SIG-M5 treated with dmso at 0.1 percent for 504 hours (cell line): ENCODE measurements at regions not wholly inside any gene's neighbourhood (a gene's known extent, or its start where the extent isn't known, plus 50 kb on each side); places are given as distances from the start of the nearest gene placed in this dataset.

ENCODE experiments used
- DNase-seq: peaks from one replicate; lab custom pipeline; 2025; ENCODE audit not compliant: unreplicated experiment; lab: John Stamatoyannopoulos, UW

DNA sequence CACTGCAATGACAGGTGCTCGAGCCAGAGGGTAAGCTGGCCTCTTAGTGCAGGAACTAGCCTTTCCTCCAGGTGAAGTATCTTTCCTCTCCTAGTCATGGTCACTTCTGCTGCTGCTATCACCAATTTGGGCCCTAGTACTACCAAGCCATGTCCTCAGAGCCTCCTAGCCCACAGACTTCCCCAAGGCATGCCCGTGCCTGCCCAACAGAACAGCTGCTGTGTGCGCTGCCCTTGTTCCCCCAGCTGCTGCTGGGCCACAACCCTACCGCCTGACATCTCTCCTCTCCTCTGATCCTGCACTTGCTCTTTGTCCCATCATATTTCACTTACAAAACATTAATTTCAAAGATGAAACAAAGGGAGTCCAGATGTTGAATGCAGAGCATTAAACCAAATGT is 168.5 kb upstream of the FREM2 start:
- no peak for DNase-seq

DNA sequence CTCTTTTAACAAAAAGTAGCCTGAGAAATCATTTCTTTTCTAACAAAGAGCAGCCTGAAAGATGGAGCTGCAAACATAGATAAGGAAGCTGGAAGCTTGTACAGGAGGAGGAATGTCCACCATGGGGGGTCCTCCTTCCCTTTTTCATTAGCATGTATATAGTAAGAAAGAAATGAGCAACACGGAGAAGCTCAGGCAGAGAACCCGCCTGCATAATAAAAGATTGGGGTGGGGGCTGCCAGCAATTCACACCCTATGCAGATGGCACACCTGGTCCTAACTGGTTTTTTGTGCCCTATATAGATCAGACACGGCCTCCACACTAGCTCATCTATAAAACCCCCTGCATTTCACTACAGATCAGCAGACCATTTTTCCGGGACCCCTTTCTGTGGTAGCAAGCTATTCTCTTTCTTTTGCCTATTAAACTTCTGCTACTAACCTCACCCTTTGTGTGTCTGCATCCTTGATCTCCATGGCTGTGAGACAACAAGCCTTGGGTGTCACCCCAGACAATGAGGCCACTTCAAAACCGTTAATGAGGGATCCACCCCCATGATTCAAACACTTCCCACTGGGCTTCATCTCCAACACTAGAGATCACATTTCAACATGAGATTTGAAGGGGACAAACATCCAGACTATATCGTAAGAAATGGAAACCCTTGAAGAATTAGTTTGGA is 167.5 kb upstream of the FREM2 start:
- no peak for DNase-seq

DNA sequence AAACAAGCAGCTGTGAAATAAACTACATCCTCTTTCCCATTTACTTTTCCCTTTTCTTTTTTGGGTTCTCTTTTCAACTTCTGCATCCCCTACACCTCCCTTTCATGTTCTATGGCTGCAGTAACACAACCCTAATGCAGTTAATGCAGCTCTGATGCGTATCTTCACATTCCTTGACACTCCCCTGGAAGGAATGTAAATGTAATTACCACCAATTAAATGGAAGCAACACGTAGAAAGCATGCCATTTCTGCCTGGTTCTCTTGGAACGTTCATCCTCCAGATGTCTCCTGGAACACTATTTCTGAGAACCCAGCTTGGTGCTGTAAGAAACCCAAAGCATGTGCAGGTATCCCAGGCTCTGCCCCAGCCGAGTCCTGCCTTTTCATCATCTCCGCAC is 166.8 kb upstream of the FREM2 start:
- DNase-seq = no peak

DNA sequence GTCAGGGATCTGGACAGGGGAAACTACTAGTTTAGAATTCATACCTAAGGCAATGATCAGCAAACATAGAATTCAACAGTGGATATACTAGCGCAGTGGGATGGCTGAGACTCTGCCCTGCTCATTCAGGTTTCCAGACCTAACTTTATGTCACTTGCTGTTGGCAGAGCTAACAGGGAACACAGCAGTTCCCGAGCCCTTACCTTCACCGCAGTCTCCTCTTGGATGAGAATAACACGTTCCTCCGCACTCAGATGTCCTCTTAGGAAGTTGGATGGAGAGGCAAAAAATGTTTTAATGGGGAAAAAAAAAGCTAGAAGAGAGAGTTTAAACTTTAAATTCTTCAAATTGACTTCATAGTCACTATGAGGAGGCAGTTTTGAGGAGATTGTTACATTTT is 159.7 kb upstream of the FREM2 start:
- DNase-seq = no peak

DNA sequence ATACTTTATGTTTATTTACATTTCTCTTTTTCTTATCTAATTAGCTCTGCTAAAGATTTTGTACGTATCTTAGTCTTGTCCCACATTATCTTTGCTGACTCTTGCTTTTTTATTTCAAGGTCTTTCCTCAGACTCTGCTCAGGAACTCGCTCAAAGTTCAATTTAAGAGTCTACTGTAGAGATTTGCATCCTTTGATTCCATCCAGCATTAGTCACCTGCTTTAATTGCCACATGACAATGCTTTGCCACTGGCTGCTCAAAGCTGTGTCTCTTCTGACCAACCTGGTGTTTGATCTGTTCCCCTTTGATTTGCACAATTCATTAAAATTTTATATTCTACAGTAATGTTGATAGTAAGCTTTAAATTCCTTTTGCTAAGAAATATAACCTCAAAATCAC is 157.9 kb upstream of the FREM2 start:
- DNase-seq = no peak

DNA sequence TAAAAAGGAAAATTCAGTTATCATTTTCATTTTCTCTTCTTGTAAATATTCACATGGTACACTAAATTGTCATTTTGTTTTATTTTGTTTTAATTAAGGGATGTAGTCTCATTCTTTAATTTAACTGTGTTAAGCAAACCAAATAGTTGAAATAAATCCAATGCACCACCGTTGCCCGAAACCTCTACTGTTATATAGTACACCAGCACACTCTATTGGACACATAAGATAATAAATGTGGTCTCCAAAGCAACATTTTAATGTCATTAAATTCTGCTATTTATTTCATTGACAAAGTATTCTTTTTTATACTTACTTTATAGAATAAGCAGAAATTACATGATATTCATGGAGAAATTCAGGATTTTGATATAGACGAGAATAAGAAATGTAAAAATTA is 156.4 kb upstream of the FREM2 start:
- peak; percentile 1 for DNase-seq

DNA sequence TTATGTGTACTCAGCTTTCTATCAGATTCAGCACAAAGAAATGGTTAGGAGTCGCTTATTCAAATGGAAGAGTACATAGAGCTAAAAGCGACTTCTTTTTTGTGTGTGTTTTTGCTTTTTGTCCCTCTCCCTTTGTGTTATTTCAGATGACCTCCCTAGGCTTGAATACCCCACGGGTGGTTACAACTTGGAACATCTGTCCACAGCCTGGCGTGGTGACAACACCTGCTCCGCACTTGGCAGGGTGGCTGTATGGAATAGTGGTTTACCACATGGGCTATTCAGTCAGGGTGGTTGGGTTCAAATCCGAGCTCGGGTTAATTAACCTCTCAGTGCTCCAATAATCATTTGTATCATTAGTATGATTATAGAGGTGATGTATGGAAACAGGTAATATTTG is 151.6 kb upstream of the FREM2 start:
- DNase-seq = no peak

DNA sequence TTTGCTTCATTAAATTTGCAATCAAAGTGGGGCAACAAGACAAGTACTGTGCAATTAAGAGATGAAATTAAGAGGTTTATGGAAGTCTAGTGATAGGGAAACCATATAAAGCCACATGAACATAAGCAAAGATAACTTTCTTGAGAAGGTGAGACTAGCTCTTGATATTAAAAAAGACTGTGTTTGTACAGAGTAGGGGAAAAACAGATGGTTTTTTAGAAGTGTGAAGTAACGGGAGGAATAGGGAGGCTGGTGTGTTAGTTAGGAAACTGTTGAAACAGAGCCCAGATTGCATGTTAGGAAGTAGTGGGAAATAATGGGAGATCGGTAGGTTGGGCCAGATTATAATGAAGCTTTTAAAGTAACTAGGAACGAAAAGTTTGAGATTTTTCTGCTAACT is 149.8 kb upstream of the FREM2 start:
- no peak for DNase-seq

DNA sequence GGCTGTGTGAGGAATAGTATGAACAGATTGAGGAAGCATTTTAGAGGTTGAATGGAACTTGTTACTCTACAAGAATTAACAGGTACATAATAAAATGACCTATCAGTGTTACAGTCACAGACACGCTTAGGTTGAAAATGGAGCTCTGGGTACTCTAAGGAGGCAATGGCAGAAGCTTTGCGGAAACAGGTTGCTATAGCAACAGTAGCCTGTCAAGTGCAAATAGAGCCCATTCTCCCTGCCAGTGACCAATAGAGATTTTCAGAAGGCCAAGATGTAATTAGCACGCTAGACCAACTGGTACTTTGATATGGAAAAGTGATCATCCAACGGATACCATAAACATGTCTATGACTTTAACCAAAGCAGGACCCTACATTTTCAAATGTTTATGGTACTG is 148.5 kb upstream of the FREM2 start:
- no peak for DNase-seq

DNA sequence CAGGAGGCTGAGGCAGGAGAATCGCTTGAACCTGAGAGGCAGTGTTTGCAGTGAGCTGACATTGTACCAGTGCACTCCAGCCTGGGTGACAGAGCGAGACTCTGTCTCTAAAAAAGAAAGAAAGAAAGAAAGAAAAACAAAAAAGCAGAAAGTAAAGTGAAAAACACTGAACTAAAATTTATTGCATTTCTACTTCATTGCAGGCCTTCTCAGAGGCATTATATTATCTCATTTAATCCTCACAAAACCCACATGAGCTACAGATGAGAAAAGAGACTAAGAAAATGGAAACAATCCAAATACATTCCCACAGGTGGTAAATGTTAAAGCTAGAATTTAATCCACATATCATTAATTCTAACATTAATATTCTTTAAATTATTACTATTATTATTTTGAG is 147.2 kb upstream of the FREM2 start:
- DNase-seq = no peak

DNA sequence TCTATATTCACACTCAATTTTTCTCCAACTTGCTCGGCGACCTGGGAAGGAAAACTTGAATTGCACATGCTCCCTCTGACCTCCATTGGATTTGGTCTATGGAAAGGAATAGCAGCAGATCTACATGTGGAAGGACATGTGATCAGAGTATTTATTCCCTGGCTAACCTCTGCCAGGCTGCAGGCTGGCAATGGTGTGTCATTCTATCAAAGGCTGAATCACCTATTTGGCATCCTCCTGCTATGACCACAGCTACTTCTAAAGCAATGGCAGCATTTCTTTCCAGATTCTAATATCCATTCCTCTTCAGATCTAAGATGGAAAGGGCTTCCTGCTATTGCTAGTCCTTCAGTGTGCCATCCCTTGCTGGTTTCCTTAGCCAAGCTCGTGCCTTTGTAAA is 144.3 kb upstream of the FREM2 start:
- no peak for DNase-seq

DNA sequence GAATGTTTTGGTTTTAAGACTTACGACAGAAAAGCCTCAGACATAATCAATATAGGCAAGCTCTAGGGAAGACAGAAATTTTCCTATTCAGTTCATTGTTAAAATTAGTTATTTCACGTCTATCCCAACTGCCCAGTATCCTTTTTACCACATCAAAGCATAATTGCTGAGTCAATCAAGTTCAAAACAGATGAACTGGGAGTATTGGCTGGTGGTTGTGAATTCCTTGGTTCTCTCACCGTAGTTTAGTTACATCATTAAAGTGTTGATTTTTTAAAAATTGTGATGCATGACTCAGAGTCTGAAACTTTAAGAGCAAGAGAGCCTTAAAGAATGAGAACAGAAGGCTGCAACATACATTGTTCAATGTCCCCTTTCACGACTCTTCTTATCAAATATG is 143.3 kb upstream of the FREM2 start:
- DNase-seq = no peak

DNA sequence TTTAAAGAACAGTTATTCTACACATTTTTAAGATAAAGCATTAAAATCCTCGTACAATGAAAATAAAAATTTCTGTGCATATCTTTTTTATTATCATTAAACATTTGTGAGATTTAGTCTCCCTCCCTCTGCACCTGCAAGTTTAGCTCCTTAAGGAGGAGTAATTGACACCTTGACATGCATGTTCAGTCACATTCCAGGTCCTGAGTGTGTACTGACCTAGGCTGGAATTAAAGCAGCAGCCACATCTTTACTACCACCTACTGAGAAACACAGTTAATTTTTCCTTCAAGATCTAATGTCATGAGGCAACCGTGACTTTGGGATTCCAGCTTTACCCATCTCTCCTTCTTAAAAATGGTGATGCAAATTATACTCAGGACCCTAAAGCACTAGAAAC is 123.1 kb upstream of the FREM2 start:
- DNase-seq = no peak

DNA sequence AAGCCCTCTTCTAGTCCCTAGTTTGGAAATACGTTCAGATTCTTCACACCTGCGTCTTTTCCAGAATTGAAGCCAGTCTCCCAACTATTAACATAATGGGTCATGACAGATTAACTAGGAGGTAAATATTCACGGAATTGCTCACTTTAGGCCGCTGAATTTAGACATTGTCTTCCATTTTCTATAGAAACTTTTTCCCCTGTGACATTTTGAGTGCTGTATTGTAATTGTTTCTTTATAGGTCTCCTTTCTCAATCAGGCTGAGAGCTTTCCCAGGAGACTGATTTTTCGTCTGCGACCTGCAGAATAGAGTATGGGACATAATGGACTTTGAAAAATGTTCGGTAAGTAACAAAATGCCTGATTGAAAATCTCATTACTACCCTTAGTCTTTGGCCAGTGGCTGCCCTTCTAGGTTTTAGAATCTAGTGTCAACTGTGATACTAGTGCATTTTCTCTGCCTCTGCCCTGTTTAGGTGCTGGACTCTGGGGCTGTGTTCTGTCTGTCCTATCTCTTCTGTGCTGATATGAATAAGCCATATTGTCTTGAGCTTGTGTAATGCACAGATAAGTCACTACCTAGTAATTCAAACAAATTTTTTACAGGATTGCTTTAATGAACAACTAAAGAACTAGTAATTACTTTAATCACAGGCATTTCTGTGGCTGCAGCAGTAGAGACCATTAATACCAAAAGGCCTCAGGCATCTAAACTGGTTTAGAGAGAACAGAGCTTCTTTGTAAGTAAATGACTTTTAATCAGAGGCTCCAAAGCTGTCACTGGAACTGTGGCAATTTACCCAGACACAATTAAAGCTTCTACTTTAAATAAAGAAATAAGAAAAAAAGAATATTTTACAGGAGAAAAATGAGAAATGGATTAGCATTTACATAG is 122.4 kb upstream of the FREM2 start:
- DNase-seq = no peak

DNA sequence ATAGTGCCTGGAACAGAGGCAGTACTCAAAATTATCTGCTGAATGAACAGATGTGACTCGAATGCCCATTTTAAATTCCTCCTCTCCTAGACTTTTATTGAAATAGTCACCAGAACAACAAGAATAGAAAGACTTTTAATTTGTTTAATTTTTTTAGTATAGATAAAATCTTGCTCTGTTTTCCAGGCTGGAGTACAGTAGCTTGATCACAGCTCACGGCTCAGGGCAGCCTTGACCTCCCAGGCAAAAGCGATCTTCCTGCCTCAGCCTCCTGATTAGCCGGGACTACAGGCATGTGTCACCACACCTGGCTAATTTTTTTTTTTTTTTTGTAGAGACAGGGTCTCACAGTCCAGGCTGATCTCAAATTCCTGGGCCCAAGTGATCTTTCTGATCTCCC is 120.9 kb upstream of the FREM2 start:
- no peak for DNase-seq

DNA sequence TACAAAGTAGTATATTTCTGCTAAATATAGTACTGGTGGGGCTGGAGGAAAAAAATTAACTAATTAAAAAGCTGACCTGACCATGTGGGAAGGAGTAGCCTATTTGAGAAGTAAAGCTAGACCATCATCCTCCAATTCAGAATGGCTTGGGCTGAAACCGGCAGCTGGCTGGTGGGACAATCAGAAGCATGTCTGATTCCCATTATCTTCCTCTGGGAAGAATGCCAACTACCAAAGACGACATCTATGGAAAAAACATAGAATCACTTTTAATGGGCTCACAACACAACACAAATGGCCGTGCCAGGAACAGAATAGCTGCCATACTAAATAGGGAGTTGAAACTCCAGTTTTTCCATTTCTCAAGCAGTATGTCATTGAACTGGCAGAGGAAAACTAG is 120.4 kb upstream of the FREM2 start:
- no peak for DNase-seq

DNA sequence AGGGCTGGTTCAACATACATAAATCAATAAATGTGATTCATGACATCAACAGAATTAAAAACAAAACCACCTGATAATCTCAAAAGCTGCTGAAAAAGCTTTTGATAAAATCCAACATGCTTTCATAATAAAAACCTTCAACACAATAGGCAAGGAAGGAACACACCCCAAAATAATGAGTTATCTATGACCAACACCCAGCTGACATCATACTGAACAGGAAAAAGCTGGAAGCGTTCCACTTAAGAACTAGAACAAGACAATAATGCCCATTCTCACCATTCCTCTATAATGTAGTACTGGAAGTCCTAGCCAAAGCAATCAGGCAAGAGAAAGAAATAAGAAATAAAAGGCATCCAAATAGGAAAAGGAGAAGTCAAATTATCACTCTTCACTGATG is 116.2 kb upstream of the FREM2 start:
- no peak for DNase-seq

DNA sequence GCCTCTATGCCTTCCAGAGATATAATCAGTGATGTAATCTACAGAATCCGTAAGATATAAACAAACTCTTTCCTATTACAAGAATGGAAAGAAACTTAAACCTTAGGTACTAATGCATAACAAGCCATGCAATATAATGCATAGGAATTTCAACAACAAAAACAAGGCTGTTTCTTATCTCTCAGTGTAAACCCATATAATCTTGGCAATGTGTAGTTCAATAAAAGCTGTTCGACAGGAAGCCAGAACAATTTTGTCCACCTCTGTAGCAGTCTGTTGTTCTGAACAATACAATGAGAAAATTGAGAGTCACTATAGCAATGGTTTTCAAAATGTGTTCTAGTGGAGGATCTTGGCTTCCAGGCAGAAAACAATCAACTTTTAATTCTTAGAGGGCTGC is 111.5 kb upstream of the FREM2 start:
- no peak for DNase-seq

DNA sequence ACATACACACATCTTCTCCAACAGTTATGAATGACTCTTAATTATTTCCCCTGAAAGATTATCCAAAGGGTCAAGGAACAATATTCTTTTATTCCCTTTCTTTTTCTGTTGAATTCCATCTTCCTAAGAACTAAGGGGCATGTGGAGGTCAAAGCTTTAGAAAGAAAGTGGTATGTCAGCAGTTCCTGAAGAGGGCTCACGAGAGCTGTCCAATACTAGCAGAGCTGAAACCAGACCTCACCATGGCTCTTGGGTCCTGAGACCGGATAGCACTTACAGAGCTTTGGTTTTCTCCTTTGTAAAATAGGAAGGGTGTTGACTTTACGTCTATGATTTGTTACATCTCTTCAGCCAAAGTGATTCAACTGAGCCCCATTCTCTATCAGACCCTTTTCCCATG is 109.8 kb upstream of the FREM2 start:
- DNase-seq = no peak

DNA sequence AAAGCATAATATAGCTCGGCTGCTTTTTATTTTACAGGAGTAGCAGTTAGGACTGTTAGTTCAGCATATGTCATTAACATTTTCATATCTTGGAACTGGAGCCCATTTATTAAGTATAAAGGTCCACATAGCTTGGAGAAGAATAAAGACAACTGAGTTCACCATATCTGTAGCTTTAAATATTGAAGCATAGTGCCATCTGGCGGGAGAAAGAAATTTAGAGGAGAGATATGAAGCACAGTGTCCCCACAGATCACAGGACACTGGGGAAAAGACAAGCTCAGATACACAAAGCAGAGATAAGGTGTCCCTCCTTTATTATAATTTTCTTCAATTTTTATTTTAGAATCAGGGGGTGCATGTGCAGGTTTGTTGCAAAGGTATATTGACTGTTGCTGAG is 104.7 kb upstream of the FREM2 start:
- peak; percentile 18 for DNase-seq

DNA sequence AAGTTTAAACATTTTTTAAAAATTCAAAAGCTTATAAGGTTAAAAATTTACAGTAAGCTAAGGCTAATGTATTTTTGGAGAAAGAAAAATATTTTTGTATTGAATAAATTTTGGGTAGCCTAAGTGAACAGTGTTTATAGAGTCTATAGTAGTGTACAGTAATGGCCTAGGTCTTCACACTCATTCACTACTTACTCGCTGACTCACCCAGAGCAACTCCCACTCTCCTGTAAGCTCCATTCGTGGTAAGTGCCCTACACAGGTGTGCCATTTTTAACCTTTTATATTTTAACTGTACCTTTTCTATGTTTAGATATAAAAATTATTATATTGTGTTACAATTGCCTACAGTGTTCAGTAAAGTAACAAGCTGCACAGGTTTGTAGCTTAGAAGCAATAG is 96.6 kb upstream of the FREM2 start:
- no peak for DNase-seq

DNA sequence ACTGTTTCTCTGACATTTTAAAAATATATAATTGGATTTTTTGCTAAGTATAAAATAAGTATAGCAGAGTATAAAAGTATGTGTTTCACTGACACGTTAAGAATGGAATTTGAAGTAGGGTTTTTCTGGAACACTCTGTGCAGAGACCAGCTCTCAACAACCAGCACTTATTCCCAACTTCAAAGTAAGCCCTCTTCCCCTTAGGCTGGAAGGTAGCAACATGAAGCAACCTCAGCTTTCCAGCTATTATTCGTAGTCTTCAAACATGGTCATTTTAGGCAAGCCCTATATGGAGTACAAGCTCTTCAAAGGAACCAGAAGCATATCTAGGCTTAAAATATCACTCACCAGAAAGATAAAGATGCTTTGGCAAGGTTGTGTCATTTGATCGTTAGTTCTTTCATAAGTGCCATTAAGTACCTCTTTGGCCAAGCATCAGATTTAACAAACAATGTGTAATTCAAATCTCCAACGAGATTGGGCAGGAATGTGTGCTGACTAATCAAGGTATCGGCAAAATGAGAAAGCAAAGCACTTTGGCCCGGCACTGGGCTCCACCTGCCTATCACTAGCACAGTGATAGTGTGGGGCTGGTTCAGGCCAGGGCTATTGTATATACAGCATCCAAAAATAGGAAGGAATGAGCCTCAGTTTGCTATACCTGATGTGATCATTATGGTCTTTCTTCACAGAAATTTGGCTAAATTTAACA is 95.9 kb upstream of the FREM2 start:
- no peak for DNase-seq
